HCT116 (cell line): ENCODE measurements at regions not wholly inside any gene's neighbourhood (a gene's known extent, or its start where the extent isn't known, plus 50 kb on each side); places are given as distances from the start of the nearest gene placed in this dataset.

Experiments used
- CEBPB ChIP-seq: IDR thresholded peaks from 2 replicates; pipeline ENCODE4 v1.6.1; 2012; ENCODE audit warnings: low read depth
- EZH2 ChIP-seq: fragments of 200-600 bp; sonication (generic); IDR thresholded peaks from 2 replicates; pipeline ENCODE4 v1.6.1; 2017; ENCODE audit warnings: antibody characterized with exemption, mixed run types
- FOSL1 ChIP-seq: IDR thresholded peaks from 2 replicates; pipeline ENCODE4 v1.6.1; 2012; ENCODE audit warnings: low read depth
- POLR2A ChIP-seq: IDR thresholded peaks from 2 replicates; pipeline ENCODE4 v1.7.0; 2011; ENCODE audit warnings: borderline replicate concordance; ENCODE audit not compliant: insufficient read depth, insufficient read length; ENCODE audit errors: extremely low read depth
- RAD21 ChIP-seq: IDR thresholded peaks from 2 replicates; pipeline ENCODE4 v1.6.1; 2012; ENCODE audit warnings: low read depth, mild to moderate bottlenecking
- SIN3A ChIP-seq: IDR thresholded peaks from 2 replicates; pipeline ENCODE4 v1.6.1; 2012; ENCODE audit warnings: low read depth
- TCF7L2 ChIP-seq: IDR thresholded peaks from 2 replicates; pipeline ENCODE4 v1.7.0; 2011; ENCODE audit warnings: borderline replicate concordance, inconsistent platforms; ENCODE audit not compliant: insufficient read depth, insufficient read length; ENCODE audit errors: extremely low read depth
- YY1 ChIP-seq: IDR thresholded peaks from 2 replicates; pipeline ENCODE4 v1.6.1; 2011; ENCODE audit warnings: low read length, low read depth, moderate library complexity, mild to moderate bottlenecking; ENCODE audit not compliant: insufficient replicate concordance; ENCODE audit errors: extremely low read depth
- ZNF274 ChIP-seq: fragments of 200-500 bp; sonication (Bioruptor generic); IDR thresholded peaks from 2 replicates; pipeline ENCODE4 v1.6.1; 2014; ENCODE audit warnings: mild to moderate bottlenecking, low read depth, low read length, inconsistent platforms
- TF ChIP-seq, protein P1 (sequence below): IDR thresholded peaks from 2 replicates; pipeline ENCODE4 v1.6.1; 2011; ENCODE audit warnings: mild to moderate bottlenecking, low read length, moderate library complexity; ENCODE audit not compliant: insufficient replicate concordance; ENCODE audit errors: extremely low read depth
- TF ChIP-seq, protein P2 (sequence below), 3 experiments: fragments of 200-600 bp in 1 of 3; sonication (generic) in 1 of 3; IDR thresholded peaks in 2 of 3; conservative IDR thresholded peaks in 1 of 3; 2 replicates each; pipeline ENCODE4 v1.5.1; 2012 to 2017; ENCODE audit warnings: low read depth in 2 of 3, low read length in 2 of 3, antibody characterized with exemption in 1 of 3, borderline replicate concordance in 1 of 3, control low read depth in 1 of 3, mild to moderate bottlenecking in 1 of 3, mixed read lengths in 1 of 3, mixed run types in 1 of 3, moderate library complexity in 1 of 3; ENCODE audit not compliant: insufficient read depth in 1 of 3
- TF ChIP-seq, protein P3 (sequence below): IDR thresholded peaks from 2 replicates; pipeline ENCODE4 v1.6.1; 2012
- TF ChIP-seq, protein P4 (sequence below): IDR thresholded peaks from 2 replicates; pipeline ENCODE4 v1.6.1; 2012

DNA sequence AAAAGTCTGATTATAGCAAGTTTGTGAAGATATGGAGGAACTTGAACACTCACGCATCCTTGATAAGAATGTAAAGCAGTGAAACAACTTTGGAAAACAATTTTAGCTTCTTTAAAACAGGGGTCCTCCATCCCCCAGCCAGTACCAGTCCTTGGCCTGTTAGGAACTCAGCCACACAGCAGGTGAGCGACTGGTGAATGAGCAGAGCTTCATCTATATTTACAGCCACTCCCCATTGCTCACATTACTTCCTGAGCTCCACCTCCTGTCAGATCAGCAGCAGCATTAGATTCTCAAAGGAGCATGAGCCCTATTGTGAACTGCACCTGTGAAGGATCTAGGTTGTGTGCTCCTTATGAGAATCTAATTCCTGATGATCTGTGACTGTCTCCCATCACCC, 530.3 kb upstream of the PRKX start:
- no peak for TF ChIP-seq RAD21
- no peak for TF ChIP-seq CEBPB
- TF ChIP-seq, protein P1, sequence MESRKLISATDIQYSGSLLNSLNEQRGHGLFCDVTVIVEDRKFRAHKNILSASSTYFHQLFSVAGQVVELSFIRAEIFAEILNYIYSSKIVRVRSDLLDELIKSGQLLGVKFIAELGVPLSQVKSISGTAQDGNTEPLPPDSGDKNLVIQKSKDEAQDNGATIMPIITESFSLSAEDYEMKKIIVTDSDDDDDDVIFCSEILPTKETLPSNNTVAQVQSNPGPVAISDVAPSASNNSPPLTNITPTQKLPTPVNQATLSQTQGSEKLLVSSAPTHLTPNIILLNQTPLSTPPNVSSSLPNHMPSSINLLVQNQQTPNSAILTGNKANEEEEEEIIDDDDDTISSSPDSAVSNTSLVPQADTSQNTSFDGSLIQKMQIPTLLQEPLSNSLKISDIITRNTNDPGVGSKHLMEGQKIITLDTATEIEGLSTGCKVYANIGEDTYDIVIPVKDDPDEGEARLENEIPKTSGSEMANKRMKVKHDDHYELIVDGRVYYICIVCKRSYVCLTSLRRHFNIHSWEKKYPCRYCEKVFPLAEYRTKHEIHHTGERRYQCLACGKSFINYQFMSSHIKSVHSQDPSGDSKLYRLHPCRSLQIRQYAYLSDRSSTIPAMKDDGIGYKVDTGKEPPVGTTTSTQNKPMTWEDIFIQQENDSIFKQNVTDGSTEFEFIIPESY: no peak
- TF ChIP-seq, protein P2, sequence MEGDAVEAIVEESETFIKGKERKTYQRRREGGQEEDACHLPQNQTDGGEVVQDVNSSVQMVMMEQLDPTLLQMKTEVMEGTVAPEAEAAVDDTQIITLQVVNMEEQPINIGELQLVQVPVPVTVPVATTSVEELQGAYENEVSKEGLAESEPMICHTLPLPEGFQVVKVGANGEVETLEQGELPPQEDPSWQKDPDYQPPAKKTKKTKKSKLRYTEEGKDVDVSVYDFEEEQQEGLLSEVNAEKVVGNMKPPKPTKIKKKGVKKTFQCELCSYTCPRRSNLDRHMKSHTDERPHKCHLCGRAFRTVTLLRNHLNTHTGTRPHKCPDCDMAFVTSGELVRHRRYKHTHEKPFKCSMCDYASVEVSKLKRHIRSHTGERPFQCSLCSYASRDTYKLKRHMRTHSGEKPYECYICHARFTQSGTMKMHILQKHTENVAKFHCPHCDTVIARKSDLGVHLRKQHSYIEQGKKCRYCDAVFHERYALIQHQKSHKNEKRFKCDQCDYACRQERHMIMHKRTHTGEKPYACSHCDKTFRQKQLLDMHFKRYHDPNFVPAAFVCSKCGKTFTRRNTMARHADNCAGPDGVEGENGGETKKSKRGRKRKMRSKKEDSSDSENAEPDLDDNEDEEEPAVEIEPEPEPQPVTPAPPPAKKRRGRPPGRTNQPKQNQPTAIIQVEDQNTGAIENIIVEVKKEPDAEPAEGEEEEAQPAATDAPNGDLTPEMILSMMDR (IDR thresholded peaks at IDR 0.05 in 2 of 3, conservative IDR thresholded peaks at IDR 0.05 in 1 of 3; ENCODE audit: borderline replicate concordance in 1 of 3, insufficient read depth in 1 of 3, low read depth in 2 of 3, low read length in 2 of 3): no peak
- no peak for TF ChIP-seq ZNF274
- TF ChIP-seq YY1: no peak
- no peak for TF ChIP-seq FOSL1
- TF ChIP-seq POLR2A: no peak
- TF ChIP-seq, protein P3, sequence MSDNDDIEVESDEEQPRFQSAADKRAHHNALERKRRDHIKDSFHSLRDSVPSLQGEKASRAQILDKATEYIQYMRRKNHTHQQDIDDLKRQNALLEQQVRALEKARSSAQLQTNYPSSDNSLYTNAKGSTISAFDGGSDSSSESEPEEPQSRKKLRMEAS: no peak
- no peak for TF ChIP-seq EZH2
- TF ChIP-seq TCF7L2: no peak
- TF ChIP-seq, protein P4, sequence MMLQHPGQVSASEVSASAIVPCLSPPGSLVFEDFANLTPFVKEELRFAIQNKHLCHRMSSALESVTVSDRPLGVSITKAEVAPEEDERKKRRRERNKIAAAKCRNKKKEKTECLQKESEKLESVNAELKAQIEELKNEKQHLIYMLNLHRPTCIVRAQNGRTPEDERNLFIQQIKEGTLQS: no peak
- no peak for TF ChIP-seq SIN3A
